ENCODE measurements at regions not wholly inside any gene's neighbourhood (a gene's known extent, or its start where the extent isn't known, plus 50 kb on each side); places are given as distances from the start of the nearest gene placed in this dataset.

GRCh38 chr1:198878566-198878965 is 239.7 kb downstream of the PTPRC start:
- Histone ChIP-seq H3K4me2 (ENCODE audit: insufficient read depth, low read length) (no peak overlapping the region), H3K9me3 (ENCODE audit: insufficient read depth, low read length, severe bottlenecking) (no peaks in the 10 kb centered on the region), H3K79me2 (ENCODE audit: insufficient read depth, low read length) (peaks cover 100% of the 10 kb centered on the region), H3K27ac (ENCODE audit: low read length) (peak overlapping the region; percentile 1; the same call in 1 of the 2 replicates), H3K27me3 (ENCODE audit: insufficient read depth, low read length, poor library complexity) (no peaks in the 10 kb centered on the region), H4K20me1 (ENCODE audit: insufficient read depth, low read length) (peaks cover 69% of the 10 kb centered on the region), H3K9ac (ENCODE audit: low read depth, low read length) (no peak overlapping the region), H3K4me3 (ENCODE audit: low read depth in 1 of 2, low read length in 2 of 2) (no peak overlapping the region), H3K36me3 (ENCODE audit: insufficient read depth, low read length) (peaks cover 100% of the 10 kb centered on the region), H3K4me1 (ENCODE audit: insufficient read depth, low read length) (peaks cover 62% of the 10 kb centered on the region), H2AFZ (ENCODE audit: low read depth, low read length) (no peak overlapping the region)
- TF ChIP-seq CTCF (IDR thresholded peaks at IDR 0.05; ENCODE audit: borderline replicate concordance, extremely low read depth, low read length, poor library complexity, severe bottlenecking): no peak
- no peak for TF ChIP-seq EZH2 (IDR thresholded peaks at IDR 0.05; ENCODE audit: borderline replicate concordance, low read depth, low read length, severe bottlenecking)
- 0 out of 3 replicates have a peak, but pooled peaks have one; percentile 8 for ATAC-seq (ENCODE audit: insufficient read depth, low read depth)
- no peak for DNase-seq

GRCh38 chr1:198879711-198880306 is 241.0 kb downstream of the PTPRC start:
- Histone ChIP-seq H2AFZ (ENCODE audit: low read depth, low read length) (no peak overlapping the region), H3K4me2 (ENCODE audit: insufficient read depth, low read length) (no peak overlapping the region), H3K4me1 (ENCODE audit: insufficient read depth, low read length) (peaks cover 63% of the 10 kb centered on the region), H3K27ac (ENCODE audit: low read length) (no peak overlapping the region), H3K79me2 (ENCODE audit: insufficient read depth, low read length) (peaks cover 100% of the 10 kb centered on the region), H4K20me1 (ENCODE audit: insufficient read depth, low read length) (peaks cover 70% of the 10 kb centered on the region), H3K4me3 (ENCODE audit: low read depth in 1 of 2, low read length in 2 of 2) (no peak overlapping the region), H3K27me3 (ENCODE audit: insufficient read depth, low read length, poor library complexity) (no peaks in the 10 kb centered on the region), H3K9ac (ENCODE audit: low read depth, low read length) (no peak overlapping the region), H3K9me3 (ENCODE audit: insufficient read depth, low read length, severe bottlenecking) (no peaks in the 10 kb centered on the region), H3K36me3 (ENCODE audit: insufficient read depth, low read length) (peaks cover 100% of the 10 kb centered on the region)
- DNase-seq (no peak), ATAC-seq (ENCODE audit: insufficient read depth, low read depth) (no peak)
- TF ChIP-seq CTCF (IDR thresholded peaks at IDR 0.05; ENCODE audit: borderline replicate concordance, extremely low read depth, low read length, poor library complexity, severe bottlenecking) (no peak), EZH2 (IDR thresholded peaks at IDR 0.05; ENCODE audit: borderline replicate concordance, low read depth, low read length, severe bottlenecking) (no peak)

- no peak for DNase-seq
- H3K4me2 ChIP-seq (ENCODE audit: insufficient read depth, low read length): no peak overlapping the region
Measured at GRCh38 chr1:198880397-198880796, 241.6 kb downstream of the PTPRC start.

More at GRCh38 chr1:198880397-198880796, 241.6 kb downstream of the PTPRC start:
- H3K9ac ChIP-seq (ENCODE audit: low read depth, low read length): no peak overlapping the region
- no peak overlapping the region; the same call in 1 of the 2 replicates for H3K27ac ChIP-seq (ENCODE audit: low read length)
- H4K20me1 ChIP-seq (ENCODE audit: insufficient read depth, low read length): peaks cover 72% of the 10 kb centered on the region
- H2AFZ ChIP-seq (ENCODE audit: low read depth, low read length): no peak overlapping the region
- ATAC-seq (ENCODE audit: insufficient read depth, low read depth): no peak
- peaks cover 100% of the 10 kb centered on the region for H3K79me2 ChIP-seq (ENCODE audit: insufficient read depth, low read length)
- H3K4me3 ChIP-seq (ENCODE audit: low read depth in 1 of 2, low read length in 2 of 2): no peak overlapping the region
- no peaks in the 10 kb centered on the region for H3K27me3 ChIP-seq (ENCODE audit: insufficient read depth, low read length, poor library complexity)
- H3K36me3 ChIP-seq (ENCODE audit: insufficient read depth, low read length): peaks cover 99% of the 10 kb centered on the region
- H3K4me1 ChIP-seq (ENCODE audit: insufficient read depth, low read length): peaks cover 63% of the 10 kb centered on the region
- H3K9me3 ChIP-seq (ENCODE audit: insufficient read depth, low read length, severe bottlenecking): no peaks in the 10 kb centered on the region
- TF ChIP-seq EZH2 (IDR thresholded peaks at IDR 0.05; ENCODE audit: borderline replicate concordance, low read depth, low read length, severe bottlenecking) (no peak), CTCF (IDR thresholded peaks at IDR 0.05; ENCODE audit: borderline replicate concordance, extremely low read depth, low read length, poor library complexity, severe bottlenecking) (no peak)

All from DND-41 (cell line).